Activated CD4-positive, alpha-beta T cell treated with anti-CD3 and anti-CD28 coated beads, Interleukin-2, amount 10 ng/mL, durations not matched to agents 24 days and 14 days (primary cell): ENCODE measurements at regions not wholly inside any gene's neighbourhood (a gene's known extent, or its start where the extent isn't known, plus 50 kb on each side); places are given as distances from the start of the nearest gene placed in this dataset.

Experiments used
- DNase-seq: peaks from one replicate; pipeline ENCODE4 v3.0.0; 2022
- H3K27ac Mint-ChIP-seq: one replicate; pipeline ENCODE4 v1.8.0; 2022; ENCODE audit warnings: mild to moderate bottlenecking, mixed read lengths
- H3K27me3 Mint-ChIP-seq: one replicate; pipeline ENCODE4 v1.8.0; 2022; ENCODE audit warnings: mixed read lengths
- H3K36me3 Mint-ChIP-seq: one replicate; pipeline ENCODE4 v1.8.0; 2022; ENCODE audit warnings: low read depth, mild to moderate bottlenecking, mixed read lengths
- H3K4me1 Mint-ChIP-seq: one replicate; pipeline ENCODE4 v1.8.0; 2021; ENCODE audit warnings: mixed read lengths
- H3K4me3 Mint-ChIP-seq: one replicate; pipeline ENCODE4 v1.8.0; 2022; ENCODE audit warnings: mild to moderate bottlenecking, moderate library complexity, mixed read lengths
- H3K9me3 Mint-ChIP-seq: one replicate; pipeline ENCODE4 v1.8.0; 2021; ENCODE audit warnings: mixed read lengths
- intact Hi-C: fragments of 100-400 bp; cut with micrococcal nuclease; formaldehyde crosslinking; loops from one replicate; pipeline ENCODE4 v1.15.1; 2023

GRCh38 chrX:58051346-58051745 is 141.1 kb upstream of the ZXDA start:
- no peak overlapping the region for H3K4me3 Mint-ChIP-seq
- intact Hi-C loops, result no loop called here
- H3K27me3 Mint-ChIP-seq, result no peaks in the 10 kb centered on the region
- H3K4me1 Mint-ChIP-seq, result no peaks in the 10 kb centered on the region
- no peak overlapping the region for H3K27ac Mint-ChIP-seq
- DNase-seq, result no peak
- no peaks in the 10 kb centered on the region for H3K36me3 Mint-ChIP-seq
- H3K9me3 Mint-ChIP-seq, result peaks cover 5% of the 10 kb centered on the region

- intact Hi-C loops, result no loop called here
- Mint-ChIP-seq H3K27ac (no peak overlapping the region), H3K9me3 (peaks cover 17% of the 10 kb centered on the region), H3K36me3 (no peaks in the 10 kb centered on the region), H3K4me1 (no peaks in the 10 kb centered on the region), H3K27me3 (no peaks in the 10 kb centered on the region), H3K4me3 (no peak overlapping the region)
- no peak for DNase-seq
These were observed 133.9 kb upstream of the ZXDA start for GRCh38 chrX:58044130-58044529.

GRCh38 chrX:58025979-58026378 is 115.7 kb upstream of the ZXDA start:
- peak; percentile 66 for DNase-seq
- no peak overlapping the region for H3K27ac Mint-ChIP-seq
- H3K36me3 Mint-ChIP-seq, result no peaks in the 10 kb centered on the region
- intact Hi-C loops, result loop anchor here (1.0 kb wide), 1 partner anchor 205 kb away; no protein-coding TSS in a partner anchor
- H3K4me1 Mint-ChIP-seq, result no peaks in the 10 kb centered on the region
- no peaks in the 10 kb centered on the region for H3K27me3 Mint-ChIP-seq
- H3K4me3 Mint-ChIP-seq, result no peak overlapping the region
- no peaks in the 10 kb centered on the region for H3K9me3 Mint-ChIP-seq

- H3K27ac Mint-ChIP-seq, result no peak overlapping the region
- peaks cover 3% of the 10 kb centered on the region for H3K9me3 Mint-ChIP-seq
- no peaks in the 10 kb centered on the region for H3K36me3 Mint-ChIP-seq
- intact Hi-C loops, result no loop called here
- H3K4me3 Mint-ChIP-seq, result no peak overlapping the region
- DNase-seq, result no peak
- H3K4me1 Mint-ChIP-seq, result no peaks in the 10 kb centered on the region
- H3K27me3 Mint-ChIP-seq, result no peaks in the 10 kb centered on the region
These were observed 75.7 kb upstream of the ZXDA start for GRCh38 chrX:57985951-57986350.

GRCh38 chrX:57984620-57985019 is 74.4 kb upstream of the ZXDA start:
- Mint-ChIP-seq H3K4me3 (no peak overlapping the region), H3K27me3 (no peaks in the 10 kb centered on the region), H3K27ac (no peak overlapping the region), H3K9me3 (peaks cover 3% of the 10 kb centered on the region), H3K4me1 (no peaks in the 10 kb centered on the region), H3K36me3 (no peaks in the 10 kb centered on the region)
- intact Hi-C loops, result no loop called here
- no peak for DNase-seq

- H3K4me3 Mint-ChIP-seq, result no peak overlapping the region
- no peaks in the 10 kb centered on the region for H3K4me1 Mint-ChIP-seq
- no peaks in the 10 kb centered on the region for H3K36me3 Mint-ChIP-seq
- no peak overlapping the region for H3K27ac Mint-ChIP-seq
- H3K27me3 Mint-ChIP-seq, result no peaks in the 10 kb centered on the region
- intact Hi-C loops, result no loop called here
- H3K9me3 Mint-ChIP-seq, result no peaks in the 10 kb centered on the region
- no peak for DNase-seq
These were observed 67.7 kb upstream of the ZXDA start for GRCh38 chrX:57977992-57978391.

- Mint-ChIP-seq H3K27ac (no peak overlapping the region), H3K36me3 (no peaks in the 10 kb centered on the region), H3K4me3 (no peak overlapping the region), H3K9me3 (peaks cover 3% of the 10 kb centered on the region), H3K27me3 (no peaks in the 10 kb centered on the region), H3K4me1 (no peaks in the 10 kb centered on the region)
- DNase-seq, result no peak
- intact Hi-C loops, result no loop called here
These were observed 54.7 kb upstream of the ZXDA start for GRCh38 chrX:57964975-57965374.
